ENCODE measurements at regions not wholly inside any gene's neighbourhood (a gene's known extent, or its start where the extent isn't known, plus 50 kb on each side); places are given as distances from the start of the nearest gene placed in this dataset.

- Histone ChIP-seq H3K27ac (ENCODE audit: low read depth, low read length) (no peak overlapping the region), H3K27me3 (ENCODE audit: control insufficient read depth, insufficient read depth, low read length) (no peaks in the 10 kb centered on the region), H3K9ac (ENCODE audit: low read length) (no peak overlapping the region), H3K4me3 (ENCODE audit: low read length) (no peak overlapping the region), H3K36me3 (ENCODE audit: control insufficient read depth, insufficient read depth, low read length) (no peaks in the 10 kb centered on the region), H3K4me1 (ENCODE audit: control insufficient read depth, insufficient read depth, low read length) (no peaks in the 10 kb centered on the region)
Observed at GRCh38 chr1:34404804-34405203, 228.1 kb downstream of the C1orf94 start.

DNA sequence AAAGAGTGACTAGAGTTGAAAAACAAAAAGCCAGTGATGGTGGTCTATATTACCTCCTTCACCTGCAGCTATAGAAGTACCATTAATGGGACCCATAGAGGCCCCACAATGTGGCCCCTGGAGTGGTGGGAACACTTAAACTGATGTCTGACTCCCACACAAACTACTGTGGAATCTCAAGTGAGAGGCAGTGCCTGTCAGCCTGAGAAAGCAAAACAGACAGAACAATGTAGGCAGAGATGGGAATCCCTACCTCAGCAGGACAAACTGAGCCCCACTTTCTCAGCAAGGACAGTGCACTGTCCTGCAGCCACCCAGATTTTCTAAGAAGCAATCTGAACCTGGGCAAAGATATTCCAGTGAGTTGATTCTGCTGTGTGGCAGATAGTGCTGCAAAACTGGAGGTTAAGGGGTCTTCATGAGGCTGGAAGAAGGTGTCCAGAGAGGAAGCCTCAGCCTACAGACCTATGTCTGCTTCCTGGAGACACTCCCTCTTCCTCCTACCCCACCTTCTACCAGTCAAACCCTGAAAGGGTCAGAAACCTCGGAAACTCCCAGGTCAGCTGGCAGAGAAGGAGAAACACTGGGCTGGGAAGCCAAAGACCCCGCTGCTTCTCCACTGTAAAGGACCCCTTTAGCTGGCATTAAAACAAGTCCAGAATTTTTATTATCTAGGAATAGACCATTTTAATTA is 228.7 kb downstream of the C1orf94 start:
- Histone ChIP-seq H3K36me3 (ENCODE audit: control insufficient read depth, insufficient read depth, low read length) (no peaks in the 10 kb centered on the region), H3K27ac (ENCODE audit: low read depth, low read length) (no peak overlapping the region), H3K27me3 (ENCODE audit: control insufficient read depth, insufficient read depth, low read length) (no peaks in the 10 kb centered on the region), H3K4me1 (ENCODE audit: control insufficient read depth, insufficient read depth, low read length) (no peaks in the 10 kb centered on the region), H3K9ac (ENCODE audit: low read length) (no peak overlapping the region), H3K4me3 (ENCODE audit: low read length) (no peak overlapping the region)

DNA sequence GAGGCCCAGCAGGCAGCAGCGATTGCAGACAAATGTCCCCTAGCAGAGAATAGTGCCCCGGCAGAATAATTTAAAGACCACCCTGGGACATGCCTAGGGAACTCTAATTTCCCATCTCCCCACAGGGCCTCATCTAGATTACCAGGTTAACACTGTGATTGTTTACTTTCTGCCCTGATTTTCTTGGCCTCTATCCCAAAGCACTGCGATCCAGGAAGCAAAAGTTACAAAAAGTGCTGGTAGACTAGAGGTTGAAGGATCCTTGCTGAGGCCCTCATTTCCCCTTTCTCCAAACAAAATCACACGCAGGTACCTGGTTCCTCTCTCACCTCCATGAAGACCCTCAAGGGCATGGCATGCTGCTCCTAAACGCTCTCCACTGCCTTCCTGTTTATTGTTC is 229.7 kb downstream of the C1orf94 start:
- H3K27me3 ChIP-seq (ENCODE audit: control insufficient read depth, insufficient read depth, low read length): no peaks in the 10 kb centered on the region
- H3K27ac ChIP-seq (ENCODE audit: low read depth, low read length): no peak overlapping the region
- H3K4me1 ChIP-seq (ENCODE audit: control insufficient read depth, insufficient read depth, low read length): no peaks in the 10 kb centered on the region
- no peak overlapping the region for H3K9ac ChIP-seq (ENCODE audit: low read length)
- H3K4me3 ChIP-seq (ENCODE audit: low read length): no peak overlapping the region
- H3K36me3 ChIP-seq (ENCODE audit: control insufficient read depth, insufficient read depth, low read length): no peaks in the 10 kb centered on the region

DNA sequence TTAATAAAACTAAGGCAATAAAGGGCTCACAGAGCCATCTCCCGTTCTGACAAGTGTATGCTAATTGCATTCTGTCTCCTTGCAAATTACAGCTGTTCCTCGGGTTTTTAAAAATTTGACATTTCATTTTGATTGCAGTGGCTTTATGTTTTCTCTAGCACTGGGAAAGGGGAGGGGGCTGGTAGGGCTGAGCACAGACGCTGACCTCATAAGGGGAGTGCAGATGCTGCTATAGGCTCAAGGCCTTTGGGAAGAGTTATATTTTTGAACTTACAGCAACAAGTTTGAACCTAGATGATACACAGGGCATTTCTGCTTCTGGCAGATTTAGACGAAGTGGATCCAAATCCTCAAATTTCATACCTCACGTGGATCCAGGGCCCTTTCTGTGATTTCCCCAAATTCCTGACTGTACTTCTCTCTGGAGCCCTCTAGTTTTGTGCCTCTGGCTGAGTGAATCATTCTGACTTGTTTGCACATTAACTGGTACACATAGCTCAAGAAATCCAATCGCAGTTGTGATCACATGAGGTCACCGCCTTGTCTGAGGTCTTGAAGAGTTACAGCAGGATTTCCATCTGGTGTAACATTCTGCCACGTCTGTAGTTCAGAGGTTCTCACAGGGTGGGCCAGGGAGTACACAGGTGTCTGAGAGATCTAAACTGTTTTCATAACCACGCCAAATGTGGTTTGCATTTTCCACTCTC is 230.3 kb downstream of the C1orf94 start:
- H3K9ac ChIP-seq (ENCODE audit: low read length): no peak overlapping the region

GRCh38 chr1:34408011-34408410 is 231.3 kb downstream of the C1orf94 start:
- no peaks in the 10 kb centered on the region for H3K36me3 ChIP-seq (ENCODE audit: control insufficient read depth, insufficient read depth, low read length)
- no peak overlapping the region for H3K4me3 ChIP-seq (ENCODE audit: low read length)
- H3K4me1 ChIP-seq (ENCODE audit: control insufficient read depth, insufficient read depth, low read length): no peaks in the 10 kb centered on the region
- H3K27me3 ChIP-seq (ENCODE audit: control insufficient read depth, insufficient read depth, low read length): no peaks in the 10 kb centered on the region
- no peak overlapping the region for H3K9ac ChIP-seq (ENCODE audit: low read length)
- H3K27ac ChIP-seq (ENCODE audit: low read depth, low read length): no peak overlapping the region

More for the DNA sequence above, 230.3 kb downstream of the C1orf94 start:
- Histone ChIP-seq H3K4me1 (ENCODE audit: control insufficient read depth, insufficient read depth, low read length) (no peaks in the 10 kb centered on the region), H3K27me3 (ENCODE audit: control insufficient read depth, insufficient read depth, low read length) (no peaks in the 10 kb centered on the region), H3K36me3 (ENCODE audit: control insufficient read depth, insufficient read depth, low read length) (no peaks in the 10 kb centered on the region), H3K27ac (ENCODE audit: low read depth, low read length) (no peak overlapping the region), H3K4me3 (ENCODE audit: low read length) (no peak overlapping the region)

DNA sequence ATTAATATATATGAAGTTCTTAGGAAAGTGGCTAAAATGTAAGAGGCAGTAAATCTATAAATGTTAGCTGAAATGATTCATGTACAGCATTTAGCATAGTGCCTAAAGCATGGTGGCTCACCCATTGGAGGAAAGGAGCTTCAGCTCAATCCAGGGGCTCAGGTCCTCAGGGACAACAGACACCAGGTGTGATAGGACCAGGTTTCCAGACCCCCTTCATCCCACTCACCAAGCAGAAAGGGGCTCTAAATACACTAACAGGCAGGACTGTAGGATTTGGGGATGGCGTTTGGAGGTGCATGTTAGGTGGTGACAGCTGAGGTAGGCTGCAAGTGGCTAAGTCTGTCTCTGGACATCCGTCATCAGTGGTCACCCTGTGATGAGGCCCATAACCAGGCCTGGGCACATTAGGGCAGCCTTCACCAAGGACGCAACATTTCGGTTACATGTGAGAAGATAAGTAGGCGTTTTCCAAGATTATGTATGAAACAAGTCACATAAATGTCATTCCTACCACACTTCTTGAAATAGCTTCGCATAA is 233.1 kb downstream of the C1orf94 start:
- no peaks in the 10 kb centered on the region for H3K27me3 ChIP-seq (ENCODE audit: control insufficient read depth, insufficient read depth, low read length)
- H3K36me3 ChIP-seq (ENCODE audit: control insufficient read depth, insufficient read depth, low read length): no peaks in the 10 kb centered on the region
- H3K4me1 ChIP-seq (ENCODE audit: control insufficient read depth, insufficient read depth, low read length): no peaks in the 10 kb centered on the region
- H3K9ac ChIP-seq (ENCODE audit: low read length): no peak overlapping the region
- H3K27ac ChIP-seq (ENCODE audit: low read depth, low read length): no peak overlapping the region
- no peak overlapping the region for H3K4me3 ChIP-seq (ENCODE audit: low read length)

DNA sequence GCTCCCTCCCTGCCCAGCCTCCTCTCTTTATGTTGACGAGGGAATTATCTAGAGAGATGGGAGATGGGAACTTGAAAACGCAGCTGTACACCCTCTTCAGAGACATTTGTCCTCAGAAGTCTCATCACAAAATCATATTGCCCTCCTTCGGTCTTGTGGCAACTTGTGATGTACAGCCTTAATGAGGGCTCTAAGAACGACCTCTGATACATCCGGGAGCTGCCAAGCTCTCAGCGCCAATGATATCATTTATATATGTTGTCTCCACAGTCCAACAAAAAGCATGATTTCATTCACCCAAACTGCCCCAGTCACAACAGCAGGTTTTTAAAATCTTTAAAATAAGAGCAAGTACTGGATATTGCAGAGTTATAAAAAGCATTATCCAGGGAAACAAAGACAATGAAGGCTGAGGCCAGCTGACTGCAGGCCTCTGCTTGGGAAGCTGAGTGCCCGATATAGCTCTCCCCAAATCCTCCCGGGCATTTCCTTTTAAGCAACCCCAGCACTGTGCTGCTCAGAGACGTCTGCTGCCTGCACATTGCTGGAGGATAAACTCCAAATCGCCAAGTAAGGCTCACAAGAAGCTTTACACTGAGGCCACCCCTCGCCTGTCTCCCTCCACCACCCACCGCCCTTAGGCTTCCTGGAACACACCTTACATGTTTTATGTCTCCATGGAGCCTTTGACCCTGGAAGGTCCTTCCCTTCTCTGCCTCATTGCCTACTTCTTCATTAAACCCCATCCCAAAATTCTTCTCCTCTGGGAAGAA is 236.1 kb downstream of the C1orf94 start:
- H3K36me3 ChIP-seq (ENCODE audit: control insufficient read depth, insufficient read depth, low read length): no peaks in the 10 kb centered on the region
- H3K4me1 ChIP-seq (ENCODE audit: control insufficient read depth, insufficient read depth, low read length): no peaks in the 10 kb centered on the region
- no peak overlapping the region for H3K4me3 ChIP-seq (ENCODE audit: low read length)
- no peak overlapping the region for H3K27ac ChIP-seq (ENCODE audit: low read depth, low read length)
- H3K9ac ChIP-seq (ENCODE audit: low read length): no peak overlapping the region
- H3K27me3 ChIP-seq (ENCODE audit: control insufficient read depth, insufficient read depth, low read length): no peaks in the 10 kb centered on the region

DNA sequence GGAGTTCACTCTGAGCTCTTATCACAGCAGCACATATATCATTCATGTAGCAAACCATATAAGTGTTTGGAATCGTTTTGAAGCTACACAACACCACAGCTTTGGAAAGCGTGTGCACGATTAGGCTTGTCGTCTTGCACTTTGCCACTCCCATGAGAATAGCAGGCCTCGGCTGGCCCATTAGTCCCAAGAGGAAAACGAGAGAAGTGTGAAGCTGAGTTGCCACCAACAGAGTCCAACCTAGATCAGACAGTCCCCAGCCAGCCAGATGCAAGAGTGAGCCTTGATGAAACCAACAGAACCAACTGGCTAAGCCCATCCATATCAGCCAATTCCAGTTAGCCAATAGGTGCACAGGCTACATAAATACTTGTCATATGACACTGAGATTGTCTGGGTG is 238.4 kb downstream of the C1orf94 start:
- no peak overlapping the region for H3K9ac ChIP-seq (ENCODE audit: low read length)
- no peaks in the 10 kb centered on the region for H3K4me1 ChIP-seq (ENCODE audit: control insufficient read depth, insufficient read depth, low read length)
- H3K4me3 ChIP-seq (ENCODE audit: low read length): no peak overlapping the region
- no peaks in the 10 kb centered on the region for H3K36me3 ChIP-seq (ENCODE audit: control insufficient read depth, insufficient read depth, low read length)
- no peak overlapping the region for H3K27ac ChIP-seq (ENCODE audit: low read depth, low read length)
- H3K27me3 ChIP-seq (ENCODE audit: control insufficient read depth, insufficient read depth, low read length): no peaks in the 10 kb centered on the region

GRCh38 chr1:34418166-34418565 is 241.5 kb downstream of the C1orf94 start:
- H3K27ac ChIP-seq (ENCODE audit: low read depth, low read length): no peak overlapping the region
- no peaks in the 10 kb centered on the region for H3K36me3 ChIP-seq (ENCODE audit: control insufficient read depth, insufficient read depth, low read length)
- H3K4me3 ChIP-seq (ENCODE audit: low read length): no peak overlapping the region
- no peak overlapping the region for H3K9ac ChIP-seq (ENCODE audit: low read length)
- no peaks in the 10 kb centered on the region for H3K4me1 ChIP-seq (ENCODE audit: control insufficient read depth, insufficient read depth, low read length)
- no peaks in the 10 kb centered on the region for H3K27me3 ChIP-seq (ENCODE audit: control insufficient read depth, insufficient read depth, low read length)

DNA sequence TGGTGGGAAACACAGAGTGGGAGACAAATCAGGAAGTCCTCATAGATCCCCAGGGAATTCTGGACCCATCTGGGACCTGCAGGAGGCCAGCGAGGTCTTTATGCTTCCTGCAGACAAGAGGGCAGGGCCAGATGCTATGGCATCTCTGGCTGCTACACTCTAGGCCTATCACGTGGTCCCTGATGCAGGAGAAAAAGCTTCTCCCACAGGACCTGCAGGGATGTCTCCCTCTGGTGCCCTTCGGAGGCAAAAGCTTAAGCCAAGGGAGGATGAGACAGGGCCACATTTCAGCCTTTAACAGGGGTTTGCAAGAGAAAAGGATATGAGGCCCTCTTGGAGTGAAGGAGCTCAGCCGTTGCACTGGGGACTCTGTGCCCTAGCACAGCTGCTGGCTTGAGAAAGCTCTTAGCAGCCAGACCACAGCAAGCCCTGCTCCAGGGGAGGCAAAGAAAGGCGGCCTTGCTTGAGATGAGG is 243.0 kb downstream of the C1orf94 start:
- no peaks in the 10 kb centered on the region for H3K27me3 ChIP-seq (ENCODE audit: control insufficient read depth, insufficient read depth, low read length)
- H3K9ac ChIP-seq (ENCODE audit: low read length): no peak overlapping the region
- no peaks in the 10 kb centered on the region for H3K36me3 ChIP-seq (ENCODE audit: control insufficient read depth, insufficient read depth, low read length)
- no peak overlapping the region for H3K4me3 ChIP-seq (ENCODE audit: low read length)
- H3K27ac ChIP-seq (ENCODE audit: low read depth, low read length): no peak overlapping the region
- H3K4me1 ChIP-seq (ENCODE audit: control insufficient read depth, insufficient read depth, low read length): no peaks in the 10 kb centered on the region

- Histone ChIP-seq H3K4me1 (ENCODE audit: control insufficient read depth, insufficient read depth, low read length) (no peaks in the 10 kb centered on the region), H3K9ac (ENCODE audit: low read length) (no peak overlapping the region), H3K27me3 (ENCODE audit: control insufficient read depth, insufficient read depth, low read length) (no peaks in the 10 kb centered on the region), H3K4me3 (ENCODE audit: low read length) (no peak overlapping the region), H3K36me3 (ENCODE audit: control insufficient read depth, insufficient read depth, low read length) (no peaks in the 10 kb centered on the region), H3K27ac (ENCODE audit: low read depth, low read length) (no peak overlapping the region)
Observed at GRCh38 chr1:34425046-34425445, 248.3 kb downstream of the C1orf94 start.

GRCh38 chr1:34425785-34426184 is 249.1 kb downstream of the C1orf94 start:
- Histone ChIP-seq H3K27me3 (ENCODE audit: control insufficient read depth, insufficient read depth, low read length) (no peaks in the 10 kb centered on the region), H3K4me3 (ENCODE audit: low read length) (no peak overlapping the region), H3K4me1 (ENCODE audit: control insufficient read depth, insufficient read depth, low read length) (no peaks in the 10 kb centered on the region), H3K36me3 (ENCODE audit: control insufficient read depth, insufficient read depth, low read length) (no peaks in the 10 kb centered on the region), H3K9ac (ENCODE audit: low read length) (no peak overlapping the region), H3K27ac (ENCODE audit: low read depth, low read length) (no peak overlapping the region)

All from rectal smooth muscle tissue (tissue), 1 donor.